ENCODE measurements at regions not wholly inside any gene's neighbourhood (a gene's known extent, or its start where the extent isn't known, plus 50 kb on each side); places are given as distances from the start of the nearest gene placed in this dataset.

GRCh38 chr5:174555726-174556125 is 168.7 kb upstream of the MSX2 start:
- no peak for DNase-seq
- H3K36me3 ChIP-seq (ENCODE audit: insufficient read depth in 1 of 2, low read depth in 1 of 2), result no peaks in the 10 kb centered on the region
- H3K9me3 ChIP-seq, result no peaks in the 10 kb centered on the region
- no peak for ATAC-seq
- no peak overlapping the region for H3K27ac ChIP-seq
- intact Hi-C loops (cut with DNase I), result no loop called here
- H3K27me3 ChIP-seq (ENCODE audit: insufficient read depth in 3 of 3, low read length in 2 of 3), result peaks cover 0 to 8% (median 2%) of the 10 kb centered on the region in 3 donors
- H3K4me1 ChIP-seq, result no peaks in the 10 kb centered on the region
- TF ChIP-seq CTCF (IDR thresholded peaks at IDR 0.05), result no peak
- WGBS, 3 donors, result 72 to 83% (median 75%) methylated on average over 9 of the region's 9 CpGs
- H3K4me3 ChIP-seq, result no peak overlapping the region

GRCh38 chr5:174556756-174557155 is 167.6 kb upstream of the MSX2 start:
- DNase-seq, result no peak

GRCh38 chr5:174558190-174558589 is 166.2 kb upstream of the MSX2 start:
- Histone ChIP-seq H3K4me1 (no peaks in the 10 kb centered on the region), H3K27me3 (ENCODE audit: insufficient read depth in 3 of 3, low read length in 2 of 3) (peaks cover 0 to 6% (median 0%) of the 10 kb centered on the region in 3 donors), H3K9me3 (no peaks in the 10 kb centered on the region), H3K36me3 (ENCODE audit: insufficient read depth in 1 of 2, low read depth in 1 of 2) (no peaks in the 10 kb centered on the region), H3K4me3 (no peak overlapping the region), H3K27ac (no peak overlapping the region)
- DNase-seq, result no peak
- no peak for TF ChIP-seq CTCF (IDR thresholded peaks at IDR 0.05)
- intact Hi-C loops (cut with DNase I), result no loop called here
- WGBS, 3 donors, result 89 to 92% (median 91%) methylated on average over 1 of the region's 1 CpG
- ATAC-seq, result no peak

More at GRCh38 chr5:174556756-174557155, 167.6 kb upstream of the MSX2 start:
- 61 to 64% (median 63%) methylated on average over 3 of the region's 3 CpGs for WGBS, 3 donors
- Histone ChIP-seq H3K4me3 (no peak overlapping the region), H3K4me1 (no peaks in the 10 kb centered on the region), H3K9me3 (no peaks in the 10 kb centered on the region), H3K36me3 (ENCODE audit: insufficient read depth in 1 of 2, low read depth in 1 of 2) (no peaks in the 10 kb centered on the region), H3K27ac (no peak overlapping the region), H3K27me3 (ENCODE audit: insufficient read depth in 3 of 3, low read length in 2 of 3) (peaks cover 0 to 6% (median 0%) of the 10 kb centered on the region in 3 donors)
- intact Hi-C loops (cut with DNase I), result no loop called here
- TF ChIP-seq CTCF (IDR thresholded peaks at IDR 0.05), result no peak
- ATAC-seq, result no peak

GRCh38 chr5:174559141-174559540 is 165.2 kb upstream of the MSX2 start:
- DNase-seq (no peak), ATAC-seq (no peak)
- intact Hi-C loops (cut with DNase I), result no loop called here
- no peak overlapping the region for H3K4me3 ChIP-seq
- H3K4me1 ChIP-seq, result no peaks in the 10 kb centered on the region
- no peak overlapping the region for H3K27ac ChIP-seq
- 62 to 68% (median 66%) methylated on average over 3 of the region's 3 CpGs for WGBS, 3 donors
- no peaks in the 10 kb centered on the region for H3K9me3 ChIP-seq
- no peaks in the 10 kb centered on the region for H3K36me3 ChIP-seq (ENCODE audit: insufficient read depth in 1 of 2, low read depth in 1 of 2)
- H3K27me3 ChIP-seq (ENCODE audit: insufficient read depth in 3 of 3, low read length in 2 of 3), result peaks cover 0 to 6% (median 0%) of the 10 kb centered on the region in 3 donors
- TF ChIP-seq CTCF (IDR thresholded peaks at IDR 0.05), result no peak

- H3K4me3 ChIP-seq, result no peak overlapping the region
- H3K27ac ChIP-seq, result no peak overlapping the region
- ATAC-seq (no peak), DNase-seq (no peak)
- WGBS, 3 donors, result 85 to 88% (median 87%) methylated on average over 5 of the region's 5 CpGs
- H3K36me3 ChIP-seq (ENCODE audit: insufficient read depth in 1 of 2, low read depth in 1 of 2), result no peaks in the 10 kb centered on the region
- no peak for TF ChIP-seq CTCF (IDR thresholded peaks at IDR 0.05)
- no peaks in the 10 kb centered on the region for H3K4me1 ChIP-seq
- H3K27me3 ChIP-seq (ENCODE audit: insufficient read depth in 3 of 3, low read length in 2 of 3), result peaks cover 0 to 6% (median 0%) of the 10 kb centered on the region in 3 donors
- intact Hi-C loops (cut with DNase I), result no loop called here
- no peaks in the 10 kb centered on the region for H3K9me3 ChIP-seq
Measured at GRCh38 chr5:174559566-174560090, 164.8 kb upstream of the MSX2 start.

Measured in psoas muscle (tissue), 7 donors.